Loucy (cell line): ENCODE measurements at regions not wholly inside any gene's neighbourhood (a gene's known extent, or its start where the extent isn't known, plus 50 kb on each side); places are given as distances from the start of the nearest gene placed in this dataset.

Experiments
- H2AFZ ChIP-seq: fragments of 200-600 bp; sonication (generic); 2 replicates; pipeline ENCODE4 v1.6.0; 2016; ENCODE audit warnings: antibody characterized with exemption, mild to moderate bottlenecking, low read length, moderate library complexity
- H3F3A ChIP-seq: fragments of 200-600 bp; 2 replicates; pipeline ENCODE4 v1.6.0; 2016; ENCODE audit warnings: antibody characterized with exemption, low read depth, mild to moderate bottlenecking
- H3K27me3 ChIP-seq: fragments of 200-600 bp; sonication (generic); 2 replicates; pipeline ENCODE4 v1.6.1; 2014; ENCODE audit warnings: low read length, mild to moderate bottlenecking; ENCODE audit not compliant: insufficient read depth, poor library complexity, severe bottlenecking
- H3K36me3 ChIP-seq: fragments of 200-600 bp; sonication (generic); 2 replicates; pipeline ENCODE4 v1.6.1; 2016; ENCODE audit warnings: low read length; ENCODE audit not compliant: insufficient read depth
- H3K4me1 ChIP-seq: fragments of 200-600 bp; sonication (generic); 2 replicates; pipeline ENCODE4 v1.5.1; 2014; ENCODE audit warnings: low read length, mild to moderate bottlenecking; ENCODE audit not compliant: insufficient read depth, poor library complexity, severe bottlenecking
- H3K4me2 ChIP-seq: fragments of 200-600 bp; sonication (generic); 2 replicates; pipeline ENCODE4 v1.6.0; 2014; ENCODE audit warnings: antibody characterized with exemption, low read length, low read depth, mild to moderate bottlenecking; ENCODE audit not compliant: poor library complexity, severe bottlenecking
- H3K4me3 ChIP-seq: fragments of 200-600 bp; sonication (generic); 2 replicates; pipeline ENCODE4 v1.5.1; 2014; ENCODE audit warnings: low read length, mild to moderate bottlenecking, mixed read lengths; ENCODE audit not compliant: poor library complexity, severe bottlenecking
- H3K79me2 ChIP-seq: fragments of 200-600 bp; sonication (generic); 2 replicates; pipeline ENCODE4 v1.6.1; 2014; ENCODE audit warnings: low read length; ENCODE audit not compliant: insufficient read depth
- H3K9ac ChIP-seq: fragments of 200-600 bp; sonication (generic); 2 replicates; pipeline ENCODE4 v1.6.0; 2014; ENCODE audit warnings: mild to moderate bottlenecking, low read depth, low read length, moderate library complexity; ENCODE audit not compliant: poor library complexity, severe bottlenecking
- H3K9me2 ChIP-seq: fragments of 200-600 bp; sonication (generic); replicated peaks from 2 replicates; pipeline ENCODE4 v1.6.1; 2016; ENCODE audit warnings: low read depth, low read length, mixed read lengths
- H3K9me3 ChIP-seq: fragments of 200-600 bp; sonication (generic); 2 replicates; pipeline ENCODE4 v1.6.1; 2014; ENCODE audit warnings: mild to moderate bottlenecking, antibody characterized with exemption, low read length, low read depth; ENCODE audit not compliant: insufficient read depth
- H4K20me1 ChIP-seq: fragments of 200-600 bp; sonication (generic); 2 replicates; pipeline ENCODE4 v1.6.0; 2014; ENCODE audit warnings: antibody characterized with exemption, low read length, mild to moderate bottlenecking; ENCODE audit not compliant: insufficient read depth, poor library complexity, severe bottlenecking
- CTCF ChIP-seq: fragments of 200-600 bp; sonication (generic); conservative IDR thresholded peaks from 2 replicates; pipeline ENCODE4 v1.5.1; 2014; ENCODE audit warnings: mild to moderate bottlenecking, antibody characterized with exemption, low read length
- EZH2phosphoT487 ChIP-seq: fragments of 200-600 bp; IDR thresholded peaks from 2 replicates; pipeline ENCODE4 v1.6.1; 2018; ENCODE audit warnings: antibody characterized with exemption, mild to moderate bottlenecking, moderate library complexity, borderline replicate concordance

GRCh38 chr5:14064841-14065240 lies 78.3 kb upstream of the TRIO start:
- no peaks in the 10 kb centered on the region for H4K20me1 ChIP-seq
- no peak overlapping the region for H3K4me2 ChIP-seq
- H3F3A ChIP-seq: no peaks in the 10 kb centered on the region
- H3K9ac ChIP-seq: no peak overlapping the region
- no peaks in the 10 kb centered on the region for H3K4me1 ChIP-seq
- TF ChIP-seq EZH2phosphoT487: no peak
- TF ChIP-seq CTCF: no peak
- H2AFZ ChIP-seq: no peak overlapping the region
- no peaks in the 10 kb centered on the region for H3K27me3 ChIP-seq
- no peaks in the 10 kb centered on the region for H3K79me2 ChIP-seq
- H3K36me3 ChIP-seq: no peaks in the 10 kb centered on the region
- no peaks in the 10 kb centered on the region for H3K9me2 ChIP-seq
- no peaks in the 10 kb centered on the region for H3K9me3 ChIP-seq
- no peak overlapping the region for H3K4me3 ChIP-seq

GRCh38 chr5:14063691-14064090 lies 79.5 kb upstream of the TRIO start:
- no peak overlapping the region for H3K9ac ChIP-seq
- no peaks in the 10 kb centered on the region for H4K20me1 ChIP-seq
- H3F3A ChIP-seq: no peaks in the 10 kb centered on the region
- no peaks in the 10 kb centered on the region for H3K4me1 ChIP-seq
- no peaks in the 10 kb centered on the region for H3K36me3 ChIP-seq
- H3K9me2 ChIP-seq: no peaks in the 10 kb centered on the region
- no peak for TF ChIP-seq EZH2phosphoT487
- TF ChIP-seq CTCF: no peak
- H3K4me2 ChIP-seq: no peak overlapping the region
- no peaks in the 10 kb centered on the region for H3K9me3 ChIP-seq
- no peak overlapping the region for H3K4me3 ChIP-seq
- H3K27me3 ChIP-seq: no peaks in the 10 kb centered on the region
- H3K79me2 ChIP-seq: no peaks in the 10 kb centered on the region
- no peak overlapping the region for H2AFZ ChIP-seq

GRCh38 chr5:14063138-14063537 lies 80.0 kb upstream of the TRIO start:
- H3F3A ChIP-seq: no peaks in the 10 kb centered on the region
- H3K4me3 ChIP-seq: no peak overlapping the region

More at GRCh38 chr5:14063138-14063537, 80.0 kb upstream of the TRIO start:
- TF ChIP-seq CTCF: no peak
- no peak for TF ChIP-seq EZH2phosphoT487
- Histone ChIP-seq H2AFZ (no peak overlapping the region), H3K27me3 (no peaks in the 10 kb centered on the region), H3K4me2 (no peak overlapping the region), H4K20me1 (no peaks in the 10 kb centered on the region), H3K79me2 (no peaks in the 10 kb centered on the region), H3K9me3 (no peaks in the 10 kb centered on the region), H3K9ac (no peak overlapping the region), H3K9me2 (no peaks in the 10 kb centered on the region), H3K36me3 (no peaks in the 10 kb centered on the region), H3K4me1 (no peaks in the 10 kb centered on the region)
